Transverse colon (tissue), 4 donors: ENCODE measurements at regions not wholly inside any gene's neighbourhood (a gene's known extent, or its start where the extent isn't known, plus 50 kb on each side); places are given as distances from the start of the nearest gene placed in this dataset.
A peak's percentile ranks its signal among the peaks of the same experiment; 100 is the strongest.

Experiments used
- DNase-seq: peaks from one replicate; pipeline ENCODE4 v3.0.0-alpha.2; 2019
- H3K27ac ChIP-seq, 4 donors: fragments of 200-600 bp; sonication (generic); 2 replicates each; pipeline ENCODE4 v1.5.1; 2016 to 2018; ENCODE audit warnings: inconsistent platforms in 4 of 4
- H3K27me3 ChIP-seq: fragments of 200-600 bp; sonication (generic); 2 replicates; pipeline ENCODE4 v1.5.1; 2017; ENCODE audit warnings: inconsistent platforms
- H3K36me3 ChIP-seq, 4 donors: fragments of 200-600 bp; sonication (generic); 2 replicates each; pipeline ENCODE4 v1.5.1; 2017 to 2019; ENCODE audit warnings: inconsistent platforms in 4 of 4
- H3K4me1 ChIP-seq, 4 donors: fragments of 200-600 bp; sonication (generic); 2 replicates each; pipeline ENCODE4 v1.5.1; 2017 to 2020; ENCODE audit warnings: inconsistent platforms in 4 of 4
- H3K4me3 ChIP-seq, 4 donors: fragments of 200-600 bp; sonication (generic); 1 replicate in 1 of 4; 2 replicates in 3 of 4; pipeline versions ENCODE4 v1.5.1 to v1.6.1; 2017 to 2019; ENCODE audit warnings: inconsistent platforms in 4 of 4
- H3K9me3 ChIP-seq, 2 donors: fragments of 200-600 bp; sonication (generic); 2 replicates each; pipeline ENCODE4 v1.5.1; 2017 to 2019; ENCODE audit warnings: inconsistent platforms in 2 of 2
- CTCF ChIP-seq, 5 experiments: fragments of 200-600 bp in 3 of 5; fragments of 450-650 bp in 2 of 5; sonication (generic) in 3 of 5; IDR thresholded peaks; 1 replicate in 2 of 5; 2 replicates in 3 of 5; pipeline ENCODE4 v1.5.1; 2016 to 2017; ENCODE audit warnings: antibody characterized with exemption in 5 of 5, inconsistent platforms in 3 of 5, mild to moderate bottlenecking in 2 of 5, moderate library complexity in 1 of 5
- EP300 ChIP-seq: sonication (generic); formaldehyde crosslinking; IDR thresholded peaks from one replicate; pipeline ENCODE4 v1.6.1; 2017; ENCODE audit warnings: antibody characterized with exemption, low read depth
- POLR2A ChIP-seq: fragments of 450-650 bp; IDR thresholded peaks from one replicate; pipeline ENCODE4 v1.6.1; 2016; ENCODE audit warnings: antibody characterized with exemption, mild to moderate bottlenecking, moderate library complexity
- POLR2AphosphoS5 ChIP-seq, 3 donors: sonication (generic); formaldehyde crosslinking; IDR thresholded peaks; one replicate each; pipeline ENCODE4 v1.6.1; 2016; ENCODE audit warnings: antibody characterized with exemption in 3 of 3
- WGBS, 2 donors: methylation state at CpG; one replicate each; pipeline ENCODE4 v1.1.5; 2018; ENCODE audit warnings: low coverage in 1 of 2; 5-methylcytosine and 5-hydroxymethylcytosine counted together
- in situ Hi-C, 4 donors: fragments of 200-750 bp; cut with MboI; loops; one replicate each; pipeline versions ENCODE4 v1.15.0 to v1.15.1; 2017; ENCODE audit warnings: low sequenced_read_pairs in 3 of 4, low pct_ligation_motif_present in 1 of 4, low pct_unique_long_range_greater_than_20kb in 1 of 4
- intact Hi-C: fragments of 100-400 bp; cut with DNase I; formaldehyde crosslinking; loops from one replicate; pipeline ENCODE4 v1.15.1; 2023; ENCODE audit warnings: low total_unique reads

GRCh38 chr6:26249957-26250697, 114.9 kb upstream of the BTN3A2 start:
- H3K4me1 ChIP-seq = peaks cover 3 to 16% (median 8%) of the 10 kb centered on the region in 4 donors
- peaks cover 37% of the 10 kb centered on the region for H3K27me3 ChIP-seq
- H3K4me3 ChIP-seq = peak overlapping the region; percentile 13 to 54 (median 43)
- DNase-seq = peak; percentile 84
- peak overlapping the region; percentile 85 to 93 (median 89) for H3K27ac ChIP-seq
- TF ChIP-seq POLR2A = peak; percentile 90
- TF ChIP-seq CTCF (IDR thresholded peaks at IDR 0.05) = peak; percentile 33 to 73 (median 48)
- no peak for TF ChIP-seq EP300
- TF ChIP-seq POLR2AphosphoS5 (IDR thresholded peaks at IDR 0.05) = peak; percentile 77 to 97 (median 96)
- no peaks in the 10 kb centered on the region for H3K36me3 ChIP-seq
- WGBS, 2 donors = 1 to 2% methylated on average over 7 to 41 of the region's 43 CpGs
- H3K9me3 ChIP-seq = no peaks in the 10 kb centered on the region
- intact Hi-C loops = no loop called here
- in situ Hi-C loops = loop anchor here in 1 of 4 donors (25.0 kb wide), 1 partner anchor 887 kb away; a partner anchor contains a TSS

GRCh38 chr6:26250698-26251044, 114.3 kb upstream of the BTN3A2 start:
- intact Hi-C loops = no loop called here
- H3K4me3 ChIP-seq = peak overlapping the region; percentile 13 to 54 (median 43)
- TF ChIP-seq CTCF (IDR thresholded peaks at IDR 0.05) = no peak
- TF ChIP-seq POLR2A = no peak
- no peak for TF ChIP-seq EP300
- no peak for TF ChIP-seq POLR2AphosphoS5 (IDR thresholded peaks at IDR 0.05)
- no peaks in the 10 kb centered on the region for H3K9me3 ChIP-seq
- peak overlapping the region; percentile 85 to 93 (median 89) for H3K27ac ChIP-seq
- H3K27me3 ChIP-seq = peaks cover 37% of the 10 kb centered on the region
- 0 to 1% methylated on average over 7 to 9 of the region's 9 CpGs for WGBS, 2 donors
- peaks cover 3 to 16% (median 8%) of the 10 kb centered on the region in 4 donors for H3K4me1 ChIP-seq
- H3K36me3 ChIP-seq = no peaks in the 10 kb centered on the region
- in situ Hi-C loops = no loop called here
- peak; percentile 50 for DNase-seq

GRCh38 chr6:26251354-26252076, 113.5 kb upstream of the BTN3A2 start:
- Histone ChIP-seq H3K36me3 (no peaks in the 10 kb centered on the region), H3K4me3 (peak overlapping the region; percentile 9 to 54 (median 43)), H3K27ac (peak overlapping the region; percentile 85 to 93 (median 89)), H3K4me1 (peaks cover 3 to 17% (median 8%) of the 10 kb centered on the region in 4 donors), H3K9me3 (no peaks in the 10 kb centered on the region), H3K27me3 (peaks cover 37% of the 10 kb centered on the region)
- in situ Hi-C loops = no loop called here
- no peak for TF ChIP-seq EP300
- TF ChIP-seq POLR2AphosphoS5 (IDR thresholded peaks at IDR 0.05) = peak; percentile 96 to 98 (median 98)
- no peak for TF ChIP-seq CTCF (IDR thresholded peaks at IDR 0.05)
- peak; percentile 96 for TF ChIP-seq POLR2A
- intact Hi-C loops = no loop called here
- peak; percentile 82 for DNase-seq
- WGBS, 2 donors = 6 to 8% methylated on average over 4 to 32 of the region's 32 CpGs

- Histone ChIP-seq H3K4me1 (peaks cover 3 to 22% (median 8%) of the 10 kb centered on the region in 4 donors), H3K27me3 (peaks cover 37% of the 10 kb centered on the region), H3K27ac (peak overlapping the region; percentile 85 to 93 (median 89)), H3K9me3 (no peaks in the 10 kb centered on the region), H3K36me3 (no peaks in the 10 kb centered on the region), H3K4me3 (peak overlapping the region in 3 of 4 donors; percentile 42 to 54 (median 44))
- intact Hi-C loops (no loop called here), in situ Hi-C loops (no loop called here)
- DNase-seq = no peak
- WGBS, 2 donors = 0 to 17% methylated on average over 2 to 5 of the region's 5 CpGs
- TF ChIP-seq CTCF (IDR thresholded peaks at IDR 0.05) (no peak), POLR2A (no peak), POLR2AphosphoS5 (IDR thresholded peaks at IDR 0.05) (no peak)
These were observed 112.9 kb upstream of the BTN3A2 start for GRCh38 chr6:26252077-26252472.
